H9 (cell line): ENCODE measurements at regions not wholly inside any gene's neighbourhood (a gene's known extent, or its start where the extent isn't known, plus 50 kb on each side); places are given as distances from the start of the nearest gene placed in this dataset.

Source experiments
- DNase-seq: peaks from one replicate; pipeline ENCODE4 v3.0.0-alpha.2; 2017
- H2AFZ ChIP-seq: one replicate; pipeline ENCODE4 v1.6.1; 2013; ENCODE audit warnings: mild to moderate bottlenecking, low read length, control low read depth, moderate library complexity
- H2AK5ac ChIP-seq: 2 replicates; pipeline ENCODE4 v1.6.1; 2013; ENCODE audit warnings: low read length, control low read depth, mixed read lengths; ENCODE audit not compliant: insufficient read length
- H2BK120ac ChIP-seq: one replicate; pipeline ENCODE4 v1.6.1; 2013; ENCODE audit warnings: low read depth, mild to moderate bottlenecking, low read length, control low read depth, inconsistent platforms; ENCODE audit not compliant: poor library complexity, severe bottlenecking
- H2BK12ac ChIP-seq: 2 replicates; pipeline ENCODE4 v1.6.1; 2013; ENCODE audit warnings: low read length, control low read depth, mixed read lengths, low read depth; ENCODE audit not compliant: insufficient read length
- H2BK15ac ChIP-seq: 2 replicates; pipeline ENCODE4 v1.6.1; 2013; ENCODE audit warnings: low read depth, low read length, control low read depth
- H2BK20ac ChIP-seq: one replicate; pipeline ENCODE4 v1.6.1; 2013; ENCODE audit warnings: low read depth, mild to moderate bottlenecking, low read length, control low read depth, inconsistent platforms; ENCODE audit not compliant: poor library complexity, severe bottlenecking
- H2BK5ac ChIP-seq: 2 replicates; pipeline ENCODE4 v1.6.1; 2013; ENCODE audit warnings: low read length, control low read depth, mixed read lengths; ENCODE audit not compliant: insufficient read length
- H3K14ac ChIP-seq: 2 replicates; pipeline ENCODE4 v1.6.1; 2013; ENCODE audit warnings: low read length, control low read depth; ENCODE audit not compliant: insufficient read depth
- H3K18ac ChIP-seq: 2 replicates; pipeline ENCODE4 v1.6.1; 2013; ENCODE audit warnings: low read depth, mild to moderate bottlenecking, mixed read lengths, low read length, control low read depth; ENCODE audit not compliant: insufficient read length
- H3K23ac ChIP-seq: 2 replicates; pipeline ENCODE4 v1.6.1; 2013; ENCODE audit warnings: low read length, control low read depth, mixed read lengths, low read depth; ENCODE audit not compliant: insufficient read length
- H3K23me2 ChIP-seq: 2 replicates; pipeline ENCODE4 v1.6.1; 2013; ENCODE audit warnings: low read depth, mild to moderate bottlenecking, mixed read lengths, low read length, control low read depth; ENCODE audit not compliant: insufficient read length, poor library complexity, severe bottlenecking
- H3K27ac ChIP-seq: 2 replicates; pipeline ENCODE4 v1.5.1; 2013; ENCODE audit warnings: low read length, control low read depth, mixed read lengths, low read depth; ENCODE audit not compliant: insufficient read length
- H3K27me3 ChIP-seq: 2 replicates; pipeline ENCODE4 v1.6.1; 2013; ENCODE audit warnings: low read length, control low read depth, inconsistent platforms; ENCODE audit not compliant: insufficient read depth
- H3K4ac ChIP-seq: 2 replicates; pipeline ENCODE4 v1.6.1; 2013; ENCODE audit warnings: low read depth, mild to moderate bottlenecking, control low read depth, inconsistent platforms, low read length, moderate library complexity
- H3K4me1 ChIP-seq: 2 replicates; pipeline ENCODE4 v1.6.1; 2013; ENCODE audit warnings: low read length, control low read depth, inconsistent platforms; ENCODE audit not compliant: insufficient read depth
- H3K4me2 ChIP-seq: 2 replicates; pipeline ENCODE4 v1.6.1; 2013; ENCODE audit warnings: low read length, control low read depth, mixed read lengths; ENCODE audit not compliant: insufficient read length, insufficient read depth
- H3K56ac ChIP-seq: 2 replicates; pipeline ENCODE4 v1.6.1; 2013; ENCODE audit warnings: low read depth, mild to moderate bottlenecking, mixed read lengths, low read length, control low read depth; ENCODE audit not compliant: insufficient read length
- H3K79me1 ChIP-seq: 2 replicates; pipeline ENCODE4 v1.6.1; 2013; ENCODE audit warnings: low read depth, mild to moderate bottlenecking, moderate library complexity, low read length, control low read depth, inconsistent platforms; ENCODE audit not compliant: insufficient read depth, poor library complexity, severe bottlenecking
- H3K79me2 ChIP-seq: 2 replicates; pipeline ENCODE4 v1.6.1; 2013; ENCODE audit warnings: low read length, control low read depth, inconsistent platforms; ENCODE audit not compliant: insufficient read depth
- H3K9ac ChIP-seq: 2 replicates; pipeline ENCODE4 v1.6.1; 2013; ENCODE audit warnings: low read length, control low read depth, mixed read lengths; ENCODE audit not compliant: insufficient read length; ENCODE audit errors: extremely low read depth
- H3K9me3 ChIP-seq: one replicate; pipeline ENCODE4 v1.6.1; 2013; ENCODE audit warnings: low read depth, low read length, inconsistent platforms; ENCODE audit not compliant: control insufficient read depth
- H3T11ph ChIP-seq: one replicate; pipeline ENCODE4 v1.6.1; 2013; ENCODE audit warnings: mild to moderate bottlenecking, low read length, control low read depth, inconsistent platforms
- H4K20me1 ChIP-seq: one replicate; pipeline ENCODE4 v1.6.1; 2013; ENCODE audit not compliant: control insufficient read depth, insufficient read length, insufficient read depth
- H4K5ac ChIP-seq: 2 replicates; pipeline ENCODE4 v1.6.1; 2013; ENCODE audit warnings: low read depth, mild to moderate bottlenecking, mixed read lengths, low read length, control low read depth; ENCODE audit not compliant: insufficient read length
- H4K8ac ChIP-seq: replicated peaks from 2 replicates; pipeline ENCODE4 v1.6.1; 2013; ENCODE audit warnings: low read length, control low read depth, mixed read lengths, low read depth; ENCODE audit not compliant: insufficient read length
- H4K91ac ChIP-seq: 2 replicates; pipeline ENCODE4 v1.6.1; 2013; ENCODE audit warnings: low read depth, mild to moderate bottlenecking, moderate library complexity, mixed read lengths, low read length, control low read depth; ENCODE audit not compliant: insufficient read length
- H3K27ac Mint-ChIP-seq, 3 experiments: 2 replicates in 2 of 3; 3 replicates in 1 of 3; pipeline ENCODE4 v1.8.0; 2020 to 2021; ENCODE audit warnings: mixed read lengths in 3 of 3, mild to moderate bottlenecking in 1 of 3, moderate library complexity in 1 of 3
- H3K27me3 Mint-ChIP-seq: 2 replicates; pipeline ENCODE4 v1.8.0; 2021; ENCODE audit warnings: low read depth, mild to moderate bottlenecking, moderate library complexity, mixed read lengths
- H3K36me3 Mint-ChIP-seq, 3 experiments: 2 replicates in 2 of 3; 3 replicates in 1 of 3; pipeline ENCODE4 v1.8.0; 2020 to 2021; ENCODE audit warnings: low read depth in 3 of 3, mixed read lengths in 3 of 3; ENCODE audit not compliant: insufficient read depth in 1 of 3
- H3K4me1 Mint-ChIP-seq, 2 experiments: 2 replicates each; pipeline ENCODE4 v1.8.0; 2020; ENCODE audit warnings: mixed read lengths in 2 of 2
- H3K4me3 Mint-ChIP-seq, 2 experiments: 2 replicates in 1 of 2; 3 replicates in 1 of 2; pipeline ENCODE4 v1.8.0; 2020 to 2021; ENCODE audit warnings: mild to moderate bottlenecking in 2 of 2, mixed read lengths in 2 of 2, moderate library complexity in 1 of 2
- H3K9me3 Mint-ChIP-seq, 2 experiments: 2 replicates in 1 of 2; 3 replicates in 1 of 2; pipeline ENCODE4 v1.8.0; 2020; ENCODE audit warnings: mild to moderate bottlenecking in 2 of 2, mixed read lengths in 2 of 2, moderate library complexity in 1 of 2
- WGBS: extraction: QIAGEN DNeasy Blood & Tissue Kit; methylation state at CpG from one replicate; pipeline ENCODE4 v1.1.7; 2013; ENCODE audit warnings: missing lambda C conversion rate, low lambda C conversion rate, mixed read lengths; ENCODE audit not compliant: insufficient read length; ENCODE audit errors: extremely low coverage; 5-methylcytosine and 5-hydroxymethylcytosine counted together
- TF ChIP-seq, protein P1 (sequence below): fragments of 200-600 bp; sonication (generic); conservative IDR thresholded peaks from 3 replicates; pipeline ENCODE4 v1.8.0; 2021; ENCODE audit warnings: antibody characterized with exemption, mild to moderate bottlenecking

- no peak overlapping the region for H2BK5ac ChIP-seq
- no peaks in the 10 kb centered on the region for H3K79me2 ChIP-seq
- H3K4me2 ChIP-seq = no peak overlapping the region
- H2AFZ ChIP-seq = no peak overlapping the region
- H3K36me3 Mint-ChIP-seq = no peaks in the 10 kb centered on the region; a peak in 1 of 7 replicates
- peaks cover 0 to 2% of the 10 kb centered on the region in 2 experiments; a peak in 1 of 5 replicates for H3K9me3 Mint-ChIP-seq
- H3K9ac ChIP-seq = no peak overlapping the region
- TF ChIP-seq, protein P1, sequence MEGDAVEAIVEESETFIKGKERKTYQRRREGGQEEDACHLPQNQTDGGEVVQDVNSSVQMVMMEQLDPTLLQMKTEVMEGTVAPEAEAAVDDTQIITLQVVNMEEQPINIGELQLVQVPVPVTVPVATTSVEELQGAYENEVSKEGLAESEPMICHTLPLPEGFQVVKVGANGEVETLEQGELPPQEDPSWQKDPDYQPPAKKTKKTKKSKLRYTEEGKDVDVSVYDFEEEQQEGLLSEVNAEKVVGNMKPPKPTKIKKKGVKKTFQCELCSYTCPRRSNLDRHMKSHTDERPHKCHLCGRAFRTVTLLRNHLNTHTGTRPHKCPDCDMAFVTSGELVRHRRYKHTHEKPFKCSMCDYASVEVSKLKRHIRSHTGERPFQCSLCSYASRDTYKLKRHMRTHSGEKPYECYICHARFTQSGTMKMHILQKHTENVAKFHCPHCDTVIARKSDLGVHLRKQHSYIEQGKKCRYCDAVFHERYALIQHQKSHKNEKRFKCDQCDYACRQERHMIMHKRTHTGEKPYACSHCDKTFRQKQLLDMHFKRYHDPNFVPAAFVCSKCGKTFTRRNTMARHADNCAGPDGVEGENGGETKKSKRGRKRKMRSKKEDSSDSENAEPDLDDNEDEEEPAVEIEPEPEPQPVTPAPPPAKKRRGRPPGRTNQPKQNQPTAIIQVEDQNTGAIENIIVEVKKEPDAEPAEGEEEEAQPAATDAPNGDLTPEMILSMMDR = no peak
- H3K4ac ChIP-seq = no peak overlapping the region
- H3K56ac ChIP-seq = no peak overlapping the region
- WGBS = 100% methylated on average over 1 of the region's 3 CpGs
- no peak overlapping the region for H2BK120ac ChIP-seq
- H4K91ac ChIP-seq = no peak overlapping the region
- H3K4me1 Mint-ChIP-seq = peaks cover 0 to 9% of the 10 kb centered on the region in 2 experiments; a peak in 3 of 4 replicates
- H3K4me3 Mint-ChIP-seq = no peak overlapping the region
- H2AK5ac ChIP-seq = no peak overlapping the region
- H3K4me1 ChIP-seq = peaks cover 4% of the 10 kb centered on the region; the same call in 1 of the 2 replicates
- no peaks in the 10 kb centered on the region for H3K27me3 ChIP-seq
- no peak overlapping the region for H3T11ph ChIP-seq
- H3K27ac ChIP-seq = no peak overlapping the region
- H3K23me2 ChIP-seq = no peaks in the 10 kb centered on the region
- H2BK15ac ChIP-seq = no peak overlapping the region
- no peak overlapping the region for H2BK20ac ChIP-seq
- H3K18ac ChIP-seq = no peak overlapping the region
- H3K23ac ChIP-seq = no peak overlapping the region
- H3K14ac ChIP-seq = no peak overlapping the region
- H2BK12ac ChIP-seq = no peak overlapping the region
- H3K27me3 Mint-ChIP-seq = no peaks in the 10 kb centered on the region
- H3K9me3 ChIP-seq = no peaks in the 10 kb centered on the region
- H4K20me1 ChIP-seq = no peaks in the 10 kb centered on the region
- no peak overlapping the region for H4K8ac ChIP-seq
- H3K27ac Mint-ChIP-seq = no peak overlapping the region
- no peaks in the 10 kb centered on the region for H3K79me1 ChIP-seq
- DNase-seq = no peak
- no peak overlapping the region for H4K5ac ChIP-seq
Observed at GRCh38 chr6:118740372-118740771, 89.0 kb upstream of the CEP85L start.
